ENCODE measurements at regions not wholly inside any gene's neighbourhood (a gene's known extent, or its start where the extent isn't known, plus 50 kb on each side); places are given as distances from the start of the nearest gene placed in this dataset.
"Not testable (repeated sequence)": the region's sequence is repeated elsewhere in the genome, so short reads cannot be mapped to it uniquely, and the experiment has no call there.

GRCh38 chr7:17560966-17561365 lies 262.5 kb downstream of the AHR start:
- no peak overlapping the region for H3K27ac ChIP-seq (ENCODE audit: insufficient read depth, low read length, poor library complexity, severe bottlenecking)
- no peaks in the 10 kb centered on the region for H3K9me3 ChIP-seq (ENCODE audit: control insufficient read depth in 2 of 2, low read length in 2 of 2)
- no peak for ATAC-seq (ENCODE audit: low read depth in 2 of 2)
- Mint-ChIP-seq H3K4me3 (no peak overlapping the region), H3K4me1 (no peaks in the 10 kb centered on the region), H3K27me3 (peaks cover 6% of the 10 kb centered on the region), H3K9me3 (peaks cover 0 to 2% (median 0%) of the 10 kb centered on the region in 7 donors), H3K36me3 (no peaks in the 10 kb centered on the region), H3K27ac (no peak overlapping the region)
- DNase-seq = no peak
- no peaks in the 10 kb centered on the region for H3K4me1 ChIP-seq (ENCODE audit: control insufficient read depth, insufficient read depth, low read length, poor library complexity, severe bottlenecking)
- peaks cover 2% of the 10 kb centered on the region for H3K27me3 ChIP-seq (ENCODE audit: control insufficient read depth, insufficient read depth, low read length)
- no peaks in the 10 kb centered on the region for H3K36me3 ChIP-seq (ENCODE audit: control insufficient read depth, insufficient read depth, low read length)
- no peak overlapping the region for H3K4me3 ChIP-seq (ENCODE audit: low read depth, low read length)

GRCh38 chr7:17564678-17565212 lies 266.3 kb downstream of the AHR start:
- no peaks in the 10 kb centered on the region for H3K36me3 ChIP-seq (ENCODE audit: control insufficient read depth, insufficient read depth, low read length)
- no peak for ATAC-seq (ENCODE audit: low read depth in 2 of 2)
- no peaks in the 10 kb centered on the region for H3K4me1 ChIP-seq (ENCODE audit: control insufficient read depth, insufficient read depth, low read length, poor library complexity, severe bottlenecking)
- H3K27ac Mint-ChIP-seq = no peak overlapping the region
- H3K9me3 Mint-ChIP-seq = peaks cover 0 to 14% (median 2%) of the 10 kb centered on the region in 7 donors
- peaks cover 5% of the 10 kb centered on the region for H3K27me3 Mint-ChIP-seq
- H3K4me3 Mint-ChIP-seq = no peak overlapping the region
- DNase-seq = no peak
- H3K4me3 ChIP-seq (ENCODE audit: low read depth, low read length) = no peak overlapping the region
- peaks cover 2% of the 10 kb centered on the region for H3K27me3 ChIP-seq (ENCODE audit: control insufficient read depth, insufficient read depth, low read length)
- H3K4me1 Mint-ChIP-seq = no peaks in the 10 kb centered on the region
- no peaks in the 10 kb centered on the region for H3K36me3 Mint-ChIP-seq
- H3K27ac ChIP-seq (ENCODE audit: insufficient read depth, low read length, poor library complexity, severe bottlenecking) = no peak overlapping the region
- H3K9me3 ChIP-seq (ENCODE audit: control insufficient read depth in 2 of 2, low read length in 2 of 2) = no peaks in the 10 kb centered on the region

- H3K36me3 Mint-ChIP-seq = no peaks in the 10 kb centered on the region
- Histone ChIP-seq H3K4me3 (ENCODE audit: low read depth, low read length) (no peak overlapping the region), H3K27ac (ENCODE audit: insufficient read depth, low read length, poor library complexity, severe bottlenecking) (no peak overlapping the region), H3K4me1 (ENCODE audit: control insufficient read depth, insufficient read depth, low read length, poor library complexity, severe bottlenecking) (no peaks in the 10 kb centered on the region), H3K9me3 (ENCODE audit: control insufficient read depth in 2 of 2, low read length in 2 of 2) (peaks cover 0 to 5% of the 10 kb centered on the region in 2 experiments), H3K27me3 (ENCODE audit: control insufficient read depth, insufficient read depth, low read length) (no peaks in the 10 kb centered on the region), H3K36me3 (ENCODE audit: control insufficient read depth, insufficient read depth, low read length) (no peaks in the 10 kb centered on the region)
- H3K4me1 Mint-ChIP-seq = no peaks in the 10 kb centered on the region
- H3K4me3 Mint-ChIP-seq = no peak overlapping the region
- DNase-seq (no peak), ATAC-seq (ENCODE audit: low read depth in 2 of 2) (no peak)
- peaks cover 4 to 16% (median 12%) of the 10 kb centered on the region in 7 donors for H3K9me3 Mint-ChIP-seq
- no peak overlapping the region for H3K27ac Mint-ChIP-seq
- no peaks in the 10 kb centered on the region for H3K27me3 Mint-ChIP-seq
These were observed 281.7 kb downstream of the AHR start for GRCh38 chr7:17580141-17580540.

- Mint-ChIP-seq H3K4me1 (no peaks in the 10 kb centered on the region), H3K36me3 (no peaks in the 10 kb centered on the region), H3K27me3 (no peaks in the 10 kb centered on the region), H3K27ac (no peak overlapping the region), H3K9me3 (peaks cover 4 to 16% (median 12%) of the 10 kb centered on the region in 7 donors), H3K4me3 (no peak overlapping the region)
- no peaks in the 10 kb centered on the region for H3K36me3 ChIP-seq (ENCODE audit: control insufficient read depth, insufficient read depth, low read length)
- H3K4me3 ChIP-seq (ENCODE audit: low read depth, low read length) = no peak overlapping the region
- H3K27ac ChIP-seq (ENCODE audit: insufficient read depth, low read length, poor library complexity, severe bottlenecking) = no peak overlapping the region
- DNase-seq (no peak), ATAC-seq (ENCODE audit: low read depth in 2 of 2) (no peak)
- H3K9me3 ChIP-seq (ENCODE audit: control insufficient read depth in 2 of 2, low read length in 2 of 2) = peaks cover 0 to 5% of the 10 kb centered on the region in 2 experiments
- no peaks in the 10 kb centered on the region for H3K27me3 ChIP-seq (ENCODE audit: control insufficient read depth, insufficient read depth, low read length)
- H3K4me1 ChIP-seq (ENCODE audit: control insufficient read depth, insufficient read depth, low read length, poor library complexity, severe bottlenecking) = no peaks in the 10 kb centered on the region
These were observed 282.4 kb downstream of the AHR start for GRCh38 chr7:17580856-17581255.

- Mint-ChIP-seq H3K9me3 (peaks cover 4 to 16% (median 12%) of the 10 kb centered on the region in 7 donors), H3K27ac (no peak overlapping the region)
- no peak overlapping the region for H3K27ac ChIP-seq (ENCODE audit: insufficient read depth, low read length, poor library complexity, severe bottlenecking)
These were observed 282.8 kb downstream of the AHR start for GRCh38 chr7:17581301-17581700.

GRCh38 chr7:17582696-17583095 lies 284.2 kb downstream of the AHR start:
- not testable (repeated sequence) for H3K9me3 ChIP-seq (ENCODE audit: control insufficient read depth in 2 of 2, low read length in 2 of 2); H3K4me1 ChIP-seq (ENCODE audit: control insufficient read depth, insufficient read depth, low read length, poor library complexity, severe bottlenecking); H3K27ac Mint-ChIP-seq; H3K9me3 Mint-ChIP-seq; H3K36me3 ChIP-seq (ENCODE audit: control insufficient read depth, insufficient read depth, low read length); H3K27me3 ChIP-seq (ENCODE audit: control insufficient read depth, insufficient read depth, low read length); H3K27me3 Mint-ChIP-seq; H3K4me3 ChIP-seq (ENCODE audit: low read depth, low read length); H3K4me3 Mint-ChIP-seq; H3K27ac ChIP-seq (ENCODE audit: insufficient read depth, low read length, poor library complexity, severe bottlenecking); H3K4me1 Mint-ChIP-seq; H3K36me3 Mint-ChIP-seq; ATAC-seq (ENCODE audit: low read depth in 2 of 2); DNase-seq

More at GRCh38 chr7:17581301-17581700, 282.8 kb downstream of the AHR start:
- ATAC-seq (ENCODE audit: low read depth in 2 of 2) (no peak), DNase-seq (no peak)
- Histone ChIP-seq H3K4me3 (ENCODE audit: low read depth, low read length) (no peak overlapping the region), H3K4me1 (ENCODE audit: control insufficient read depth, insufficient read depth, low read length, poor library complexity, severe bottlenecking) (no peaks in the 10 kb centered on the region), H3K27me3 (ENCODE audit: control insufficient read depth, insufficient read depth, low read length) (no peaks in the 10 kb centered on the region), H3K36me3 (ENCODE audit: control insufficient read depth, insufficient read depth, low read length) (no peaks in the 10 kb centered on the region), H3K9me3 (ENCODE audit: control insufficient read depth in 2 of 2, low read length in 2 of 2) (peaks cover 0 to 5% of the 10 kb centered on the region in 2 experiments)
- H3K4me3 Mint-ChIP-seq = no peak overlapping the region
- no peaks in the 10 kb centered on the region for H3K27me3 Mint-ChIP-seq
- no peaks in the 10 kb centered on the region for H3K36me3 Mint-ChIP-seq
- no peaks in the 10 kb centered on the region for H3K4me1 Mint-ChIP-seq

GRCh38 chr7:17583786-17584185 lies 285.3 kb downstream of the AHR start:
- no peaks in the 10 kb centered on the region for H3K36me3 Mint-ChIP-seq
- Histone ChIP-seq H3K9me3 (ENCODE audit: control insufficient read depth in 2 of 2, low read length in 2 of 2) (no peaks in the 10 kb centered on the region), H3K27ac (ENCODE audit: insufficient read depth, low read length, poor library complexity, severe bottlenecking) (no peak overlapping the region), H3K4me3 (ENCODE audit: low read depth, low read length) (no peak overlapping the region), H3K36me3 (ENCODE audit: control insufficient read depth, insufficient read depth, low read length) (no peaks in the 10 kb centered on the region), H3K4me1 (ENCODE audit: control insufficient read depth, insufficient read depth, low read length, poor library complexity, severe bottlenecking) (no peaks in the 10 kb centered on the region), H3K27me3 (ENCODE audit: control insufficient read depth, insufficient read depth, low read length) (no peaks in the 10 kb centered on the region)
- peaks cover 0 to 6% (median 0%) of the 10 kb centered on the region in 7 donors for H3K9me3 Mint-ChIP-seq
- H3K27ac Mint-ChIP-seq = no peak overlapping the region
- ATAC-seq (ENCODE audit: low read depth in 2 of 2) = no peak
- no peak for DNase-seq
- no peak overlapping the region for H3K4me3 Mint-ChIP-seq
- H3K4me1 Mint-ChIP-seq = no peaks in the 10 kb centered on the region
- H3K27me3 Mint-ChIP-seq = peaks cover 6% of the 10 kb centered on the region

GRCh38 chr7:17584822-17585221 lies 286.4 kb downstream of the AHR start:
- Histone ChIP-seq H3K27ac (ENCODE audit: insufficient read depth, low read length, poor library complexity, severe bottlenecking) (no peak overlapping the region), H3K4me3 (ENCODE audit: low read depth, low read length) (no peak overlapping the region), H3K27me3 (ENCODE audit: control insufficient read depth, insufficient read depth, low read length) (no peaks in the 10 kb centered on the region), H3K9me3 (ENCODE audit: control insufficient read depth in 2 of 2, low read length in 2 of 2) (no peaks in the 10 kb centered on the region), H3K4me1 (ENCODE audit: control insufficient read depth, insufficient read depth, low read length, poor library complexity, severe bottlenecking) (no peaks in the 10 kb centered on the region), H3K36me3 (ENCODE audit: control insufficient read depth, insufficient read depth, low read length) (no peaks in the 10 kb centered on the region)
- H3K4me1 Mint-ChIP-seq = no peaks in the 10 kb centered on the region
- peaks cover 6% of the 10 kb centered on the region for H3K27me3 Mint-ChIP-seq
- no peak overlapping the region for H3K4me3 Mint-ChIP-seq
- H3K9me3 Mint-ChIP-seq = peaks cover 0 to 6% (median 0%) of the 10 kb centered on the region in 7 donors
- H3K36me3 Mint-ChIP-seq = no peaks in the 10 kb centered on the region
- DNase-seq (no peak), ATAC-seq (ENCODE audit: low read depth in 2 of 2) (no peak)
- no peak overlapping the region for H3K27ac Mint-ChIP-seq
